IMR-90 (cell line): ENCODE measurements at regions not wholly inside any gene's neighbourhood (a gene's known extent, or its start where the extent isn't known, plus 50 kb on each side); places are given as distances from the start of the nearest gene placed in this dataset.

ENCODE experiments used
- ATAC-seq: fragments of 200-7000 bp; cut with Tn5 transposase; 2 replicates; pipeline ENCODE4 v1.9.1; 2020; ENCODE audit warnings: low read depth, mild to moderate bottlenecking, moderate library complexity
- BruUV-seq: library from RNA; stranded (reverse); fragments of 400-500 nt; replicated peaks from 2 replicates; lab custom pipeline; 2021; lab: Mats Ljungman, UMichigan
- CTCF ChIA-PET: fragments of 300-600 bp; formaldehyde crosslinking; extraction: SDS; loops from one replicate; lab custom pipeline; 2021; ENCODE audit warnings: antibody characterized with exemption; lab: Yijun Ruan, JAX
- POLR2A ChIA-PET: fragments of 300-600 bp; sonication (Branson Sonifier 250); formaldehyde crosslinking; loops from one replicate; lab custom pipeline; 2022; ENCODE audit warnings: antibody characterized with exemption; ENCODE audit not compliant: unreplicated experiment; lab: Charles Lee
- DNase-seq: peaks from one replicate; pipeline ENCODE4 v3.0.0; 2013
- H2AFZ ChIP-seq: replicated peaks from 2 replicates; pipeline ENCODE3; 2013; ENCODE audit warnings: low read length, mild to moderate bottlenecking; ENCODE audit not compliant: poor library complexity
- H2AK5ac ChIP-seq: 2 replicates; pipeline ENCODE4 v1.6.1; 2013; ENCODE audit warnings: low read depth, low read length, inconsistent platforms
- H2AK9ac ChIP-seq: replicated peaks from 2 replicates; pipeline ENCODE3; 2013; ENCODE audit warnings: mild to moderate bottlenecking, low read depth, low read length, moderate library complexity; ENCODE audit not compliant: poor library complexity
- H2BK120ac ChIP-seq: 2 replicates; pipeline ENCODE4 v1.6.1; 2013; ENCODE audit warnings: low read depth, low read length, inconsistent platforms
- H2BK15ac ChIP-seq: 3 replicates; pipeline ENCODE4 v1.6.1; 2013; ENCODE audit warnings: low read depth, low read length, inconsistent platforms
- H2BK20ac ChIP-seq: 2 replicates; pipeline ENCODE4 v1.6.1; 2013; ENCODE audit warnings: low read depth, mild to moderate bottlenecking, inconsistent platforms, low read length, moderate library complexity
- H2BK5ac ChIP-seq: 2 replicates; pipeline ENCODE4 v1.6.1; 2013; ENCODE audit warnings: mild to moderate bottlenecking, low read depth, low read length, inconsistent platforms; ENCODE audit not compliant: poor library complexity, severe bottlenecking
- H3K14ac ChIP-seq: replicated peaks from 2 replicates; pipeline ENCODE4 v1.6.1; 2013; ENCODE audit warnings: low read depth, low read length, inconsistent platforms
- H3K18ac ChIP-seq: 2 replicates; pipeline ENCODE4 v1.6.1; 2013; ENCODE audit warnings: low read depth, low read length, control low read depth
- H3K23ac ChIP-seq: 2 replicates; pipeline ENCODE4 v1.6.1; 2013; ENCODE audit warnings: low read depth, low read length, inconsistent platforms
- H3K27ac ChIP-seq: 2 replicates; pipeline ENCODE4 v1.5.1; 2013; ENCODE audit warnings: mild to moderate bottlenecking, control low read depth, low read length; ENCODE audit not compliant: insufficient read depth
- H3K27me3 ChIP-seq: 2 replicates; pipeline ENCODE4 v1.6.1; 2013; ENCODE audit warnings: low read length; ENCODE audit not compliant: control insufficient read depth, insufficient read depth
- H3K36me3 ChIP-seq: 2 replicates; pipeline ENCODE4 v1.6.1; 2013; ENCODE audit warnings: low read length, mixed read lengths; ENCODE audit not compliant: control insufficient read depth, insufficient read depth
- H3K4ac ChIP-seq: 2 replicates; pipeline ENCODE4 v1.6.1; 2013; ENCODE audit warnings: low read depth, low read length, inconsistent platforms
- H3K4me1 ChIP-seq: 2 replicates; pipeline ENCODE4 v1.6.1; 2013; ENCODE audit warnings: low read length, mixed read lengths; ENCODE audit not compliant: control insufficient read depth, insufficient read depth
- H3K4me2 ChIP-seq: 2 replicates; pipeline ENCODE4 v1.6.1; 2013; ENCODE audit warnings: low read depth, mild to moderate bottlenecking, control low read depth, low read length, moderate library complexity
- H3K4me3 ChIP-seq: 2 replicates; pipeline ENCODE4 v1.5.1; 2013; ENCODE audit warnings: low read depth, mild to moderate bottlenecking, control low read depth, low read length, moderate library complexity; ENCODE audit not compliant: insufficient read depth
- H3K56ac ChIP-seq: 2 replicates; pipeline ENCODE4 v1.6.1; 2013; ENCODE audit warnings: low read length, inconsistent platforms; ENCODE audit not compliant: insufficient read depth; ENCODE audit errors: extremely low read depth
- H3K79me1 ChIP-seq, 2 experiments: 2 replicates each; pipeline ENCODE4 v1.6.1; 2013; ENCODE audit warnings: low read length in 2 of 2, inconsistent platforms in 1 of 2, low read depth in 1 of 2
- H3K9ac ChIP-seq: 2 replicates; pipeline ENCODE4 v1.6.1; 2013; ENCODE audit warnings: low read depth, low read length, control low read depth
- H3K9me1 ChIP-seq: 2 replicates; pipeline ENCODE4 v1.6.1; 2013; ENCODE audit warnings: low read length, inconsistent platforms; ENCODE audit not compliant: insufficient read depth
- H3K9me3 ChIP-seq: 2 replicates; pipeline ENCODE4 v1.6.1; 2013; ENCODE audit warnings: low read length; ENCODE audit not compliant: control insufficient read depth, insufficient read depth
- H4K20me1 ChIP-seq: 2 replicates; pipeline ENCODE4 v1.6.1; 2013; ENCODE audit warnings: low read length, inconsistent platforms; ENCODE audit not compliant: insufficient read depth
- H4K5ac ChIP-seq: 2 replicates; pipeline ENCODE4 v1.6.1; 2013; ENCODE audit warnings: mild to moderate bottlenecking, low read depth, low read length, control low read depth
- H4K8ac ChIP-seq, 2 experiments: 2 replicates each; pipeline ENCODE4 v1.6.1; 2013; ENCODE audit warnings: low read depth in 2 of 2, low read length in 2 of 2, control low read depth in 1 of 2, inconsistent platforms in 1 of 2
- H4K91ac ChIP-seq: 2 replicates; pipeline ENCODE4 v1.6.1; 2013; ENCODE audit warnings: low read depth, low read length, inconsistent platforms; ENCODE audit not compliant: insufficient read depth
- BHLHE40 ChIP-seq: fragments of 150-350 bp; IDR thresholded peaks from 2 replicates; pipeline ENCODE4 v1.6.1; 2016; ENCODE audit warnings: mild to moderate bottlenecking, low read depth, low read length
- CHD1 ChIP-seq: IDR thresholded peaks from 2 replicates; pipeline ENCODE4 v1.6.1; 2012; ENCODE audit warnings: low read depth, low read length, improper control_type of control experiment
- CTCF ChIP-seq: conservative IDR thresholded peaks from 2 replicates; pipeline ENCODE4 v1.5.1; 2012; ENCODE audit warnings: mild to moderate bottlenecking, low read depth, low read length, improper control_type of control experiment
- FOS ChIP-seq: fragments of 150-350 bp; IDR thresholded peaks from 2 replicates; pipeline ENCODE4 v1.6.1; 2016; ENCODE audit warnings: low read depth, low read length
- MAFK ChIP-seq: IDR thresholded peaks from 2 replicates; pipeline ENCODE4 v1.6.1; 2012; ENCODE audit warnings: low read depth, low read length, improper control_type of control experiment
- MAZ ChIP-seq: IDR thresholded peaks from 2 replicates; pipeline ENCODE4 v1.6.1; 2012; ENCODE audit warnings: low read depth, mild to moderate bottlenecking, low read length, improper control_type of control experiment, moderate library complexity, borderline replicate concordance
- MXI1 ChIP-seq: IDR thresholded peaks from 2 replicates; pipeline ENCODE4 v1.6.1; 2012; ENCODE audit warnings: low read depth, mild to moderate bottlenecking, low read length, moderate library complexity, borderline replicate concordance
- NFE2L2 ChIP-seq: fragments of 150-350 bp; IDR thresholded peaks from 2 replicates; pipeline ENCODE4 v1.6.1; 2016; ENCODE audit warnings: low read depth, mild to moderate bottlenecking, low read length
- POLR2A ChIP-seq: IDR thresholded peaks from 2 replicates; pipeline ENCODE4 v1.6.1; 2012; ENCODE audit warnings: mild to moderate bottlenecking, low read depth, low read length
- RAD21 ChIP-seq: IDR thresholded peaks from 2 replicates; pipeline ENCODE4 v1.6.1; 2012; ENCODE audit warnings: low read length, improper control_type of control experiment
- RCOR1 ChIP-seq: IDR thresholded peaks from 2 replicates; pipeline ENCODE4 v1.6.1; 2012; ENCODE audit warnings: mild to moderate bottlenecking, low read length, improper control_type of control experiment; ENCODE audit not compliant: insufficient replicate concordance
- RFX5 ChIP-seq: IDR thresholded peaks from 2 replicates; pipeline ENCODE4 v1.8.0; 2012; ENCODE audit warnings: low read depth, mild to moderate bottlenecking, low read length, moderate library complexity
- SMC3 ChIP-seq: fragments of 150-350 bp; IDR thresholded peaks from 2 replicates; pipeline ENCODE4 v1.6.1; 2016; ENCODE audit warnings: low read depth, mild to moderate bottlenecking, antibody characterized with exemption, low read length, moderate library complexity
- USF2 ChIP-seq: fragments of 150-350 bp; IDR thresholded peaks from 2 replicates; pipeline ENCODE4 v1.6.1; 2017; ENCODE audit warnings: mild to moderate bottlenecking, antibody characterized with exemption, low read length, low read depth
- WGBS, 2 experiments: methylation state at CpG; one replicate each; pipeline versions ENCODE4 v1.1.5 to v1.1.7; 2013; ENCODE audit warnings: missing lambda C conversion rate in 2 of 2; ENCODE audit not compliant: insufficient read length in 1 of 2; ENCODE audit errors: extremely low coverage in 2 of 2; 5-methylcytosine and 5-hydroxymethylcytosine counted together
- dilution Hi-C: fragments of 300-500 bp; cut with HindIII; formaldehyde crosslinking; loops from one replicate; pipeline ENCODE4 v1.14.3; 2018; ENCODE audit warnings: low sequenced_read_pairs; ENCODE audit not compliant: unreplicated experiment
- in situ Hi-C: fragments of 300-500 bp; cut with MboI; formaldehyde crosslinking; loops from 3 replicates; pipeline ENCODE4 v1.14.3; 2019; ENCODE audit warnings: low sequenced_read_pairs, inconsistent platforms, mixed read lengths
- intact Hi-C: fragments of 100-400 bp; cut with micrococcal nuclease; formaldehyde crosslinking; loops from 2 replicates; pipeline ENCODE4 v1.10.0; 2022
- TF ChIP-seq, protein P1 (sequence below): fragments of 150-350 bp; IDR thresholded peaks from 2 replicates; pipeline ENCODE4 v1.6.1; 2016; ENCODE audit warnings: low read depth, mild to moderate bottlenecking, low read length, moderate library complexity, borderline replicate concordance

GRCh38 chr15:73806698-73807483 lies 53.7 kb upstream of the INSYN1 start:
- Histone ChIP-seq H4K5ac (no peak overlapping the region), H2AFZ (no peak overlapping the region), H3K4me2 (no peak overlapping the region), H4K8ac (no peak overlapping the region), H3K79me1 (no peaks in the 10 kb centered on the region), H2BK15ac (no peak overlapping the region), H3K9me3 (no peaks in the 10 kb centered on the region), H4K20me1 (no peaks in the 10 kb centered on the region), H3K4me1 (peaks cover under 1% of the 10 kb centered on the region; the same call in 1 of the 2 replicates), H3K27ac (no peak overlapping the region), H2BK5ac (no peak overlapping the region), H4K91ac (no peak overlapping the region), H3K9ac (no peak overlapping the region), H3K23ac (no peak overlapping the region), H3K27me3 (peaks cover 48% of the 10 kb centered on the region), H3K56ac (no peak overlapping the region), H2BK120ac (no peak overlapping the region), H3K36me3 (no peaks in the 10 kb centered on the region), H2BK20ac (no peak overlapping the region), H3K4me3 (no peak overlapping the region), H3K18ac (no peak overlapping the region), H3K4ac (no peak overlapping the region), H3K14ac (no peak overlapping the region), H2AK5ac (no peak overlapping the region), H3K9me1 (no peaks in the 10 kb centered on the region; the same call in 1 of the 2 replicates), H2AK9ac (no peak overlapping the region)
- TF ChIP-seq RAD21 (no peak), CHD1 (no peak), MAFK (no peak), BHLHE40 (no peak), NFE2L2 (no peak), POLR2A (no peak), USF2 (no peak), CTCF (no peak), RCOR1 (no peak), FOS (no peak), MXI1 (no peak), RFX5 (no peak), MAZ (no peak), SMC3 (no peak)
- TF ChIP-seq, protein P1, sequence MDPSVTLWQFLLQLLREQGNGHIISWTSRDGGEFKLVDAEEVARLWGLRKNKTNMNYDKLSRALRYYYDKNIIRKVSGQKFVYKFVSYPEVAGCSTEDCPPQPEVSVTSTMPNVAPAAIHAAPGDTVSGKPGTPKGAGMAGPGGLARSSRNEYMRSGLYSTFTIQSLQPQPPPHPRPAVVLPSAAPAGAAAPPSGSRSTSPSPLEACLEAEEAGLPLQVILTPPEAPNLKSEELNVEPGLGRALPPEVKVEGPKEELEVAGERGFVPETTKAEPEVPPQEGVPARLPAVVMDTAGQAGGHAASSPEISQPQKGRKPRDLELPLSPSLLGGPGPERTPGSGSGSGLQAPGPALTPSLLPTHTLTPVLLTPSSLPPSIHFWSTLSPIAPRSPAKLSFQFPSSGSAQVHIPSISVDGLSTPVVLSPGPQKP, result no peak
- CTCF ChIA-PET, result no interaction called here
- no peak for ATAC-seq
- in situ Hi-C loops (no loop called here), dilution Hi-C loops (no loop called here), intact Hi-C loops (no loop called here)
- BruUV-seq, result no TSS peak
- no peak for DNase-seq
- WGBS, 2 experiments, result 58% methylated on average over 8 of the region's 12 CpGs; no CpG with 5 or more reads in 1 of the 2 experiments
- POLR2A ChIA-PET, result no interaction called here
